Skeletal muscle tissue (tissue), 3 donors: ENCODE measurements at regions not wholly inside any gene's neighbourhood (a gene's known extent, or its start where the extent isn't known, plus 50 kb on each side); places are given as distances from the start of the nearest gene placed in this dataset.

Experiments
- H3K27ac ChIP-seq: one replicate; pipeline ENCODE4 v1.7.0; 2013; ENCODE audit warnings: mild to moderate bottlenecking, low read depth, low read length, inconsistent platforms
- H3K27me3 ChIP-seq, 3 donors: one replicate each; pipeline ENCODE4 v1.7.0; 2013; ENCODE audit warnings: low read length in 3 of 3; ENCODE audit not compliant: control insufficient read depth in 3 of 3, insufficient read depth in 3 of 3
- H3K36me3 ChIP-seq, 3 donors: one replicate each; pipeline ENCODE4 v1.7.0; 2013; ENCODE audit warnings: low read length in 3 of 3; ENCODE audit not compliant: control insufficient read depth in 3 of 3, insufficient read depth in 3 of 3
- H3K4me1 ChIP-seq, 3 donors: one replicate each; pipeline ENCODE4 v1.7.0; 2013; ENCODE audit warnings: low read length in 3 of 3, mild to moderate bottlenecking in 3 of 3; ENCODE audit not compliant: control insufficient read depth in 3 of 3, insufficient read depth in 3 of 3
- H3K4me3 ChIP-seq, 3 donors: one replicate each; pipeline ENCODE4 v1.7.0; 2013; ENCODE audit warnings: low read length in 3 of 3
- H3K9ac ChIP-seq, 3 donors: one replicate each; pipeline ENCODE4 v1.7.0; 2013; ENCODE audit warnings: low read length in 3 of 3, mild to moderate bottlenecking in 3 of 3, moderate library complexity in 2 of 3, low read depth in 1 of 3
- H3K9me3 ChIP-seq, 3 donors: one replicate each; pipeline ENCODE4 v1.7.0; 2013; ENCODE audit warnings: low read length in 3 of 3; ENCODE audit not compliant: control insufficient read depth in 3 of 3
- donor health status: Osteomylitis.

- no peak overlapping the region for H3K9ac ChIP-seq
- no peaks in the 10 kb centered on the region for H3K27me3 ChIP-seq
- no peaks in the 10 kb centered on the region for H3K4me1 ChIP-seq
- no peak overlapping the region for H3K27ac ChIP-seq
- no peaks in the 10 kb centered on the region for H3K9me3 ChIP-seq
- no peak overlapping the region for H3K4me3 ChIP-seq
- no peaks in the 10 kb centered on the region for H3K36me3 ChIP-seq
These were observed 729.4 kb upstream of the MIR17HG start for GRCh38 chr13:90618133-90618532.

GRCh38 chr13:90622541-90622940 is 724.9 kb upstream of the MIR17HG start:
- H3K4me1 ChIP-seq = no peaks in the 10 kb centered on the region
- no peak overlapping the region for H3K9ac ChIP-seq
- H3K27ac ChIP-seq = no peak overlapping the region

GRCh38 chr13:90623318-90624011 is 724.0 kb upstream of the MIR17HG start:
- H3K9me3 ChIP-seq = no peaks in the 10 kb centered on the region
- no peaks in the 10 kb centered on the region for H3K4me1 ChIP-seq

More at GRCh38 chr13:90622541-90622940, 724.9 kb upstream of the MIR17HG start:
- Histone ChIP-seq H3K4me3 (no peak overlapping the region), H3K9me3 (no peaks in the 10 kb centered on the region), H3K36me3 (no peaks in the 10 kb centered on the region), H3K27me3 (no peaks in the 10 kb centered on the region)

GRCh38 chr13:90627813-90628212 is 719.7 kb upstream of the MIR17HG start:
- no peak overlapping the region for H3K9ac ChIP-seq

More at GRCh38 chr13:90623318-90624011, 724.0 kb upstream of the MIR17HG start:
- Histone ChIP-seq H3K27ac (no peak overlapping the region), H3K36me3 (no peaks in the 10 kb centered on the region), H3K4me3 (no peak overlapping the region), H3K9ac (no peak overlapping the region), H3K27me3 (no peaks in the 10 kb centered on the region)

GRCh38 chr13:90628471-90628870 is 719.0 kb upstream of the MIR17HG start:
- H3K4me3 ChIP-seq = no peak overlapping the region

More at GRCh38 chr13:90627813-90628212, 719.7 kb upstream of the MIR17HG start:
- no peaks in the 10 kb centered on the region for H3K4me1 ChIP-seq
- no peaks in the 10 kb centered on the region for H3K9me3 ChIP-seq
- no peak overlapping the region for H3K4me3 ChIP-seq
- no peaks in the 10 kb centered on the region for H3K36me3 ChIP-seq
- H3K27me3 ChIP-seq = no peaks in the 10 kb centered on the region
- no peak overlapping the region for H3K27ac ChIP-seq

GRCh38 chr13:90630716-90631115 is 716.8 kb upstream of the MIR17HG start:
- no peaks in the 10 kb centered on the region for H3K27me3 ChIP-seq
- H3K4me3 ChIP-seq = no peak overlapping the region
- no peaks in the 10 kb centered on the region for H3K9me3 ChIP-seq
- no peaks in the 10 kb centered on the region for H3K4me1 ChIP-seq
- H3K36me3 ChIP-seq = no peaks in the 10 kb centered on the region
- H3K9ac ChIP-seq = no peak overlapping the region
- H3K27ac ChIP-seq = no peak overlapping the region

More at GRCh38 chr13:90628471-90628870, 719.0 kb upstream of the MIR17HG start:
- no peaks in the 10 kb centered on the region for H3K9me3 ChIP-seq
- H3K36me3 ChIP-seq = no peaks in the 10 kb centered on the region
- H3K27ac ChIP-seq = no peak overlapping the region
- no peaks in the 10 kb centered on the region for H3K27me3 ChIP-seq
- no peak overlapping the region for H3K9ac ChIP-seq
- H3K4me1 ChIP-seq = no peaks in the 10 kb centered on the region

GRCh38 chr13:90632184-90632583 is 715.3 kb upstream of the MIR17HG start:
- Histone ChIP-seq H3K36me3 (no peaks in the 10 kb centered on the region), H3K27me3 (no peaks in the 10 kb centered on the region), H3K27ac (no peak overlapping the region), H3K9me3 (no peaks in the 10 kb centered on the region), H3K9ac (no peak overlapping the region), H3K4me1 (no peaks in the 10 kb centered on the region), H3K4me3 (no peak overlapping the region)

GRCh38 chr13:90633849-90634248 is 713.6 kb upstream of the MIR17HG start:
- H3K27me3 ChIP-seq = no peaks in the 10 kb centered on the region
- no peaks in the 10 kb centered on the region for H3K9me3 ChIP-seq

GRCh38 chr13:90640976-90641375 is 706.5 kb upstream of the MIR17HG start:
- Histone ChIP-seq H3K9me3 (no peaks in the 10 kb centered on the region), H3K27ac (no peak overlapping the region), H3K9ac (no peak overlapping the region), H3K27me3 (no peaks in the 10 kb centered on the region), H3K36me3 (no peaks in the 10 kb centered on the region), H3K4me1 (no peaks in the 10 kb centered on the region), H3K4me3 (no peak overlapping the region)

More at GRCh38 chr13:90633849-90634248, 713.6 kb upstream of the MIR17HG start:
- Histone ChIP-seq H3K27ac (no peak overlapping the region), H3K4me3 (no peak overlapping the region), H3K36me3 (no peaks in the 10 kb centered on the region), H3K9ac (no peak overlapping the region), H3K4me1 (no peaks in the 10 kb centered on the region)

GRCh38 chr13:90641884-90642283 is 705.6 kb upstream of the MIR17HG start:
- H3K9ac ChIP-seq = no peak overlapping the region
- no peaks in the 10 kb centered on the region for H3K36me3 ChIP-seq
- H3K9me3 ChIP-seq = no peaks in the 10 kb centered on the region
- H3K27me3 ChIP-seq = no peaks in the 10 kb centered on the region
- H3K27ac ChIP-seq = no peak overlapping the region
- H3K4me1 ChIP-seq = no peaks in the 10 kb centered on the region
- no peak overlapping the region for H3K4me3 ChIP-seq
